ENCODE measurements at regions not wholly inside any gene's neighbourhood (a gene's known extent, or its start where the extent isn't known, plus 50 kb on each side); places are given as distances from the start of the nearest gene placed in this dataset.

GRCh38 chr17:5899496-5900195 lies 170.5 kb upstream of the WSCD1 start:
- TF ChIP-seq CTCF (IDR thresholded peaks at IDR 0.05) (no peak), POLR2A (IDR thresholded peaks at IDR 0.05) (no peak)
- H3K4me3 ChIP-seq (ENCODE audit: low read depth, poor library complexity, severe bottlenecking): no peak overlapping the region
- DNase-seq (ENCODE audit: low spot score in 2 of 2): no peak
- intact Hi-C loops (cut with DNase I; ENCODE audit: low total_unique reads): no loop called here
- 86 to 87% methylated on average over 12 of the region's 12 CpGs for WGBS, 2 donors

GRCh38 chr17:5901731-5902130 lies 168.4 kb upstream of the WSCD1 start:
- intact Hi-C loops (cut with DNase I; ENCODE audit: low total_unique reads): no loop called here
- DNase-seq (ENCODE audit: low spot score in 2 of 2): no peak
- no peak overlapping the region for H3K4me3 ChIP-seq (ENCODE audit: low read depth, poor library complexity, severe bottlenecking)
- TF ChIP-seq POLR2A (IDR thresholded peaks at IDR 0.05): no peak
- no peak for TF ChIP-seq CTCF (IDR thresholded peaks at IDR 0.05)
- WGBS, 2 donors: 46 to 61% methylated on average over 6 of the region's 6 CpGs

- DNase-seq (ENCODE audit: low spot score in 2 of 2): no peak
- no peak overlapping the region for H3K4me3 ChIP-seq (ENCODE audit: low read depth, poor library complexity, severe bottlenecking)
- TF ChIP-seq CTCF (IDR thresholded peaks at IDR 0.05) (no peak), POLR2A (IDR thresholded peaks at IDR 0.05) (no peak)
- 47 to 53% methylated on average over 19 of the region's 19 CpGs for WGBS, 2 donors
- intact Hi-C loops (cut with DNase I; ENCODE audit: low total_unique reads): no loop called here
Observed at GRCh38 chr17:5902181-5903140, 167.7 kb upstream of the WSCD1 start.

- no peak overlapping the region for H3K4me3 ChIP-seq (ENCODE audit: low read depth, poor library complexity, severe bottlenecking)
- intact Hi-C loops (cut with DNase I; ENCODE audit: low total_unique reads): no loop called here
- no peak for TF ChIP-seq CTCF (IDR thresholded peaks at IDR 0.05)
- TF ChIP-seq POLR2A (IDR thresholded peaks at IDR 0.05): no peak
- DNase-seq (ENCODE audit: low spot score in 2 of 2): no peak
- WGBS, 2 donors: 67 to 85% methylated on average over 1 of the region's 1 CpG
Observed at GRCh38 chr17:5911919-5912318, 158.3 kb upstream of the WSCD1 start.

- DNase-seq (ENCODE audit: low spot score in 2 of 2): no peak
- intact Hi-C loops (cut with DNase I; ENCODE audit: low total_unique reads): no loop called here
- TF ChIP-seq CTCF (IDR thresholded peaks at IDR 0.05): no peak
- TF ChIP-seq POLR2A (IDR thresholded peaks at IDR 0.05): no peak
- no peak overlapping the region for H3K4me3 ChIP-seq (ENCODE audit: low read depth, poor library complexity, severe bottlenecking)
- 46 to 62% methylated on average over 7 of the region's 7 CpGs for WGBS, 2 donors
Observed at GRCh38 chr17:5913032-5913531, 157.1 kb upstream of the WSCD1 start.
